ENCODE measurements at regions not wholly inside any gene's neighbourhood (a gene's known extent, or its start where the extent isn't known, plus 50 kb on each side); places are given as distances from the start of the nearest gene placed in this dataset.

DNA sequence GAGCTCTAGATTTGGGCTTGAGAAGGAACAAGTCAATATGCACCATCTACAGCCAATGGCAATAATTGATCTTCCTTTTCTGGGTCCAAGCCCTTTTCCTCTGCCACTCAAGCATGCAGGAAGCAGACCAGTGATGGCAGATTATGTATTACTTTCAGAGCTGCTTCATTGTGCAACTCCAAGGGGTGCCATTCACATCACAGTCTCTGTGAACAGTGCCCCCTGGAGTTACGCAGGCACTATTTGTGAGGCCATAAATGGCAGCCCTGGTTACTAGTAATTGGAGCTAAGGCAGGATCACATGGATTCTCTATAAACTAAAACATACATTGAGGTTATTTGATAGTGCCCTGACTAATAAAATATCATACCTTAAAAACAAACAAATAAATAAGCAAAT lies 313.4 kb upstream of the SLC7A11 start:
- no peak overlapping the region for H3K27ac Mint-ChIP-seq
- Histone ChIP-seq H3K36me3 (ENCODE audit: insufficient read depth, low read length) (no peaks in the 10 kb centered on the region), H3K27ac (ENCODE audit: low read depth in 1 of 2, low read length in 2 of 2) (no peak overlapping the region), H3K4me1 (ENCODE audit: insufficient read depth, low read length) (no peaks in the 10 kb centered on the region), H3K27me3 (ENCODE audit: control insufficient read depth in 1 of 2, insufficient read depth in 2 of 2, low read length in 2 of 2) (no peaks in the 10 kb centered on the region), H3K9me3 (ENCODE audit: control insufficient read depth in 1 of 2, insufficient read depth in 1 of 2, low read length in 2 of 2) (peaks cover 0 to 8% of the 10 kb centered on the region in 2 experiments), H3K4me3 (ENCODE audit: low read length) (no peak overlapping the region)
- DNase-seq (peak in 1 of 14 experiments; percentile 1), ATAC-seq (ENCODE audit: poor library complexity) (no peak)
- H3K4me3 Mint-ChIP-seq, result no peak overlapping the region
- TF ChIP-seq, protein P1, sequence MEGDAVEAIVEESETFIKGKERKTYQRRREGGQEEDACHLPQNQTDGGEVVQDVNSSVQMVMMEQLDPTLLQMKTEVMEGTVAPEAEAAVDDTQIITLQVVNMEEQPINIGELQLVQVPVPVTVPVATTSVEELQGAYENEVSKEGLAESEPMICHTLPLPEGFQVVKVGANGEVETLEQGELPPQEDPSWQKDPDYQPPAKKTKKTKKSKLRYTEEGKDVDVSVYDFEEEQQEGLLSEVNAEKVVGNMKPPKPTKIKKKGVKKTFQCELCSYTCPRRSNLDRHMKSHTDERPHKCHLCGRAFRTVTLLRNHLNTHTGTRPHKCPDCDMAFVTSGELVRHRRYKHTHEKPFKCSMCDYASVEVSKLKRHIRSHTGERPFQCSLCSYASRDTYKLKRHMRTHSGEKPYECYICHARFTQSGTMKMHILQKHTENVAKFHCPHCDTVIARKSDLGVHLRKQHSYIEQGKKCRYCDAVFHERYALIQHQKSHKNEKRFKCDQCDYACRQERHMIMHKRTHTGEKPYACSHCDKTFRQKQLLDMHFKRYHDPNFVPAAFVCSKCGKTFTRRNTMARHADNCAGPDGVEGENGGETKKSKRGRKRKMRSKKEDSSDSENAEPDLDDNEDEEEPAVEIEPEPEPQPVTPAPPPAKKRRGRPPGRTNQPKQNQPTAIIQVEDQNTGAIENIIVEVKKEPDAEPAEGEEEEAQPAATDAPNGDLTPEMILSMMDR (IDR thresholded peaks at IDR 0.05), result no peak
- no peaks in the 10 kb centered on the region for H3K4me1 Mint-ChIP-seq (ENCODE audit: low read depth)
- ChIA-PET POLR2A (no interaction called here), CTCF (no interaction called here)
- intact Hi-C loops (cut with DNase I, micrococcal nuclease), result no loop called here
- no peaks in the 10 kb centered on the region for H3K36me3 Mint-ChIP-seq (ENCODE audit: low read depth)
- no peaks in the 10 kb centered on the region for H3K27me3 Mint-ChIP-seq
- H3K9me3 Mint-ChIP-seq, result no peaks in the 10 kb centered on the region

DNA sequence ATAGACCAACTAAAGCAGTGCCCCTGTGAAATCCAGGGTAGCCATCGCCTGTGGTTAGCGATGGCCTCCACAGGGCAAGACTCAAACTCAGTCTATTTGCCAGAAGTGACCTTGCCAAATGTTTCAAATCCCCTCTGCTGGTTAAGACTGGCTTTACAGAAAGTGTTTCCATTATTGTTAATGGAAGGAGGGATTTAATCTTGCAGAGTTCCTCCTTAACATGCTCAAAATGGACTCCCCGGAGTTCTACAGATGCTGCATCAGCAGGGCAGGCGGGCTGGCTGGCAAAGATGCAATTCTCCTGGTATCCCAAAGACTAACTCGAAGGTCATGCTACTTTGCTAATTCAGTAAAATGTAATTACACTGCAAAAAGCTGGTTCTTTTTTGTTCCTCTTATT lies 313.0 kb upstream of the SLC7A11 start:
- no peak for ATAC-seq (ENCODE audit: poor library complexity)
- H3K4me1 ChIP-seq (ENCODE audit: insufficient read depth, low read length), result no peaks in the 10 kb centered on the region

DNA sequence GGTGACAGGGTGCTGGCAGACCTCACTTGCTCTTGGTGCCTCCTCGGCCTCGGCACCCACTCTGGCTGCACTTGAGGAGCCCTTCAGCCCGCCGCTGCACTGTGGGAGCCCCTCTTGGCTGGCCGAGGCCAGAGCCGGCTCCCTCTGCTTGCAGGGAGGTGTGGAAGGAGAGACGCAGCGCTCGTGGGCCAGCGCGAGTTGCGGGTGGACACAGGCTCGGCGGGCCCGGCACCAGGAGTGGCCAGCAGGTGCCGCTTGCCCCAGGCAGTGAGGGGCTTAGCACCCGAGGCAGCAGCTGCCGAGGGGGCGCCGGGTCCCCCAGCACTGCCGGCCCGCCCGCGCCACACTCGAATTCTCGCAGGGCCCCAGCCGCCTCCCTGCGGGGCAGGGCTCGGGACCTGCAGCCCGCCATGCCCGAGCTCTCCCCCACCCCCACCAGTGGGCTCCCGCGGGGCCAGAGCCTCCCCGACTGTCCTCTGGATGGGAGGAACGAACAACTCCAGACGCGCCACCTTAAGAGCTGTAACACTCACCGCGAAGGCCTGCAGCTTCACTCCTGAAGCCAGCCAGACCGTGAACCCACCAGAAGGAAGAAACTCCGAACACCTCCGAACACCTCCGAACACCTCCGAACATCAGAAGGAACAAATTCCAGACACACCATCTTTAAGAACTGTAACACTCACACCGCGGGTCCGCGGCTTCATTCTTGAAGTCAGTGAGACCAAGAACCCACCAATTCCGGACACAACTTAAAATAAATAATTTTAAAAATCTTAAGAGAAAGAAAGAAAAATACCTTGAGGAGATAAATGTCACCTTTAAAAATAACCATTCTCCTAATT lies 311.1 kb upstream of the SLC7A11 start:
- intact Hi-C loops (cut with DNase I, micrococcal nuclease), result no loop called here
- Mint-ChIP-seq H3K27ac (no peak overlapping the region), H3K9me3 (no peaks in the 10 kb centered on the region), H3K4me3 (no peak overlapping the region), H3K36me3 (ENCODE audit: low read depth) (no peaks in the 10 kb centered on the region), H3K27me3 (no peaks in the 10 kb centered on the region), H3K4me1 (ENCODE audit: low read depth) (no peaks in the 10 kb centered on the region)
- H3K9me3 ChIP-seq (ENCODE audit: control insufficient read depth in 1 of 2, insufficient read depth in 1 of 2, low read length in 2 of 2), result peaks cover 0 to 4% of the 10 kb centered on the region in 2 experiments
- ChIA-PET POLR2A (no interaction called here), CTCF (no interaction called here)
- no peaks in the 10 kb centered on the region for H3K4me1 ChIP-seq (ENCODE audit: insufficient read depth, low read length)
- TF ChIP-seq, protein P1 (IDR thresholded peaks at IDR 0.05), result no peak
- no peaks in the 10 kb centered on the region for H3K36me3 ChIP-seq (ENCODE audit: insufficient read depth, low read length)
- ATAC-seq (ENCODE audit: poor library complexity) (no peak), DNase-seq (no peak)
- no peak overlapping the region for H3K4me3 ChIP-seq (ENCODE audit: low read length)
- H3K27me3 ChIP-seq (ENCODE audit: control insufficient read depth in 1 of 2, insufficient read depth in 2 of 2, low read length in 2 of 2), result no peaks in the 10 kb centered on the region
- no peak overlapping the region for H3K27ac ChIP-seq (ENCODE audit: low read depth in 1 of 2, low read length in 2 of 2)

More for the DNA sequence above, 313.0 kb upstream of the SLC7A11 start:
- TF ChIP-seq, protein P1 (IDR thresholded peaks at IDR 0.05), result no peak
- Mint-ChIP-seq H3K27me3 (no peaks in the 10 kb centered on the region), H3K4me1 (ENCODE audit: low read depth) (no peaks in the 10 kb centered on the region), H3K27ac (no peak overlapping the region), H3K4me3 (no peak overlapping the region), H3K9me3 (no peaks in the 10 kb centered on the region), H3K36me3 (ENCODE audit: low read depth) (no peaks in the 10 kb centered on the region)
- intact Hi-C loops (cut with DNase I, micrococcal nuclease), result no loop called here
- Histone ChIP-seq H3K27me3 (ENCODE audit: control insufficient read depth in 1 of 2, insufficient read depth in 2 of 2, low read length in 2 of 2) (no peaks in the 10 kb centered on the region), H3K9me3 (ENCODE audit: control insufficient read depth in 1 of 2, insufficient read depth in 1 of 2, low read length in 2 of 2) (peaks cover 0 to 4% of the 10 kb centered on the region in 2 experiments), H3K36me3 (ENCODE audit: insufficient read depth, low read length) (no peaks in the 10 kb centered on the region), H3K27ac (ENCODE audit: low read depth in 1 of 2, low read length in 2 of 2) (no peak overlapping the region), H3K4me3 (ENCODE audit: low read length) (no peak overlapping the region)
- DNase-seq, result no peak
- ChIA-PET POLR2A (no interaction called here), CTCF (no interaction called here)

Measured in CD4-positive, alpha-beta T cell (primary cell).